ENCODE measurements at regions not wholly inside any gene's neighbourhood (a gene's known extent, or its start where the extent isn't known, plus 50 kb on each side); places are given as distances from the start of the nearest gene placed in this dataset.
A peak's percentile ranks its signal among the peaks of the same experiment; 100 is the strongest.

DNA sequence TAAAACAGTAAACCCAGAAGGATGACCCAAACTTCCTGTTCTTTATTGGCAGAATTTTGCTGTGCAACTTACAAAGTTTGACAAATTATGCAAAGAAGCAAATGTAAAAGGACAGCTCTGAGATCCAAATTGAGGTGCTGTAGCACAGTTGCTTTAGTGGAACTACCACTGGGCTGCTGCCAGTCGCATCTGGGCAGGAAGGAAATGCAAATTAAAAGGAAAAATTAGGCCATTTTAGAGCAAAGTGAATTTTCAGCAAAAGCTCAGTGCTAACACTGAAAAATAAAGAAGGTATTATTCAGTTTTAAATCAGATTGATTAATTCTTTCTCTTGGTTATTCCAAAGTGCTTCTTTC, 104.5 kb downstream of the ZMAT3 start:
- DNase-seq (ENCODE audit: low read depth in 1 of 2, low spot score in 1 of 2), result no peak
- TF ChIP-seq POLR2AphosphoS5 (IDR thresholded peaks at IDR 0.05; ENCODE audit: low read depth) (no peak), GABPA (IDR thresholded peaks at IDR 0.05; ENCODE audit: low read depth) (no peak), SPI1 (IDR thresholded peaks at IDR 0.05; ENCODE audit: borderline replicate concordance, low read depth) (no peak)
- TF ChIP-seq, protein P1, sequence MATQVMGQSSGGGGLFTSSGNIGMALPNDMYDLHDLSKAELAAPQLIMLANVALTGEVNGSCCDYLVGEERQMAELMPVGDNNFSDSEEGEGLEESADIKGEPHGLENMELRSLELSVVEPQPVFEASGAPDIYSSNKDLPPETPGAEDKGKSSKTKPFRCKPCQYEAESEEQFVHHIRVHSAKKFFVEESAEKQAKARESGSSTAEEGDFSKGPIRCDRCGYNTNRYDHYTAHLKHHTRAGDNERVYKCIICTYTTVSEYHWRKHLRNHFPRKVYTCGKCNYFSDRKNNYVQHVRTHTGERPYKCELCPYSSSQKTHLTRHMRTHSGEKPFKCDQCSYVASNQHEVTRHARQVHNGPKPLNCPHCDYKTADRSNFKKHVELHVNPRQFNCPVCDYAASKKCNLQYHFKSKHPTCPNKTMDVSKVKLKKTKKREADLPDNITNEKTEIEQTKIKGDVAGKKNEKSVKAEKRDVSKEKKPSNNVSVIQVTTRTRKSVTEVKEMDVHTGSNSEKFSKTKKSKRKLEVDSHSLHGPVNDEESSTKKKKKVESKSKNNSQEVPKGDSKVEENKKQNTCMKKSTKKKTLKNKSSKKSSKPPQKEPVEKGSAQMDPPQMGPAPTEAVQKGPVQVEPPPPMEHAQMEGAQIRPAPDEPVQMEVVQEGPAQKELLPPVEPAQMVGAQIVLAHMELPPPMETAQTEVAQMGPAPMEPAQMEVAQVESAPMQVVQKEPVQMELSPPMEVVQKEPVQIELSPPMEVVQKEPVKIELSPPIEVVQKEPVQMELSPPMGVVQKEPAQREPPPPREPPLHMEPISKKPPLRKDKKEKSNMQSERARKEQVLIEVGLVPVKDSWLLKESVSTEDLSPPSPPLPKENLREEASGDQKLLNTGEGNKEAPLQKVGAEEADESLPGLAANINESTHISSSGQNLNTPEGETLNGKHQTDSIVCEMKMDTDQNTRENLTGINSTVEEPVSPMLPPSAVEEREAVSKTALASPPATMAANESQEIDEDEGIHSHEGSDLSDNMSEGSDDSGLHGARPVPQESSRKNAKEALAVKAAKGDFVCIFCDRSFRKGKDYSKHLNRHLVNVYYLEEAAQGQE (IDR thresholded peaks at IDR 0.05; ENCODE audit: insufficient replicate concordance, low read depth), result no peak
- TF ChIP-seq, protein P2, sequence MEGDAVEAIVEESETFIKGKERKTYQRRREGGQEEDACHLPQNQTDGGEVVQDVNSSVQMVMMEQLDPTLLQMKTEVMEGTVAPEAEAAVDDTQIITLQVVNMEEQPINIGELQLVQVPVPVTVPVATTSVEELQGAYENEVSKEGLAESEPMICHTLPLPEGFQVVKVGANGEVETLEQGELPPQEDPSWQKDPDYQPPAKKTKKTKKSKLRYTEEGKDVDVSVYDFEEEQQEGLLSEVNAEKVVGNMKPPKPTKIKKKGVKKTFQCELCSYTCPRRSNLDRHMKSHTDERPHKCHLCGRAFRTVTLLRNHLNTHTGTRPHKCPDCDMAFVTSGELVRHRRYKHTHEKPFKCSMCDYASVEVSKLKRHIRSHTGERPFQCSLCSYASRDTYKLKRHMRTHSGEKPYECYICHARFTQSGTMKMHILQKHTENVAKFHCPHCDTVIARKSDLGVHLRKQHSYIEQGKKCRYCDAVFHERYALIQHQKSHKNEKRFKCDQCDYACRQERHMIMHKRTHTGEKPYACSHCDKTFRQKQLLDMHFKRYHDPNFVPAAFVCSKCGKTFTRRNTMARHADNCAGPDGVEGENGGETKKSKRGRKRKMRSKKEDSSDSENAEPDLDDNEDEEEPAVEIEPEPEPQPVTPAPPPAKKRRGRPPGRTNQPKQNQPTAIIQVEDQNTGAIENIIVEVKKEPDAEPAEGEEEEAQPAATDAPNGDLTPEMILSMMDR (IDR thresholded peaks at IDR 0.05; ENCODE audit: insufficient read depth, low read length), result no peak
- Histone ChIP-seq H3K27me3 (ENCODE audit: insufficient read depth, poor library complexity, severe bottlenecking) (no peaks in the 10 kb centered on the region), H3K4me3 (replicated peaks; ENCODE audit: insufficient read depth, low read length) (no peak overlapping the region), H3K27ac (replicated peaks) (no peak overlapping the region)

DNA sequence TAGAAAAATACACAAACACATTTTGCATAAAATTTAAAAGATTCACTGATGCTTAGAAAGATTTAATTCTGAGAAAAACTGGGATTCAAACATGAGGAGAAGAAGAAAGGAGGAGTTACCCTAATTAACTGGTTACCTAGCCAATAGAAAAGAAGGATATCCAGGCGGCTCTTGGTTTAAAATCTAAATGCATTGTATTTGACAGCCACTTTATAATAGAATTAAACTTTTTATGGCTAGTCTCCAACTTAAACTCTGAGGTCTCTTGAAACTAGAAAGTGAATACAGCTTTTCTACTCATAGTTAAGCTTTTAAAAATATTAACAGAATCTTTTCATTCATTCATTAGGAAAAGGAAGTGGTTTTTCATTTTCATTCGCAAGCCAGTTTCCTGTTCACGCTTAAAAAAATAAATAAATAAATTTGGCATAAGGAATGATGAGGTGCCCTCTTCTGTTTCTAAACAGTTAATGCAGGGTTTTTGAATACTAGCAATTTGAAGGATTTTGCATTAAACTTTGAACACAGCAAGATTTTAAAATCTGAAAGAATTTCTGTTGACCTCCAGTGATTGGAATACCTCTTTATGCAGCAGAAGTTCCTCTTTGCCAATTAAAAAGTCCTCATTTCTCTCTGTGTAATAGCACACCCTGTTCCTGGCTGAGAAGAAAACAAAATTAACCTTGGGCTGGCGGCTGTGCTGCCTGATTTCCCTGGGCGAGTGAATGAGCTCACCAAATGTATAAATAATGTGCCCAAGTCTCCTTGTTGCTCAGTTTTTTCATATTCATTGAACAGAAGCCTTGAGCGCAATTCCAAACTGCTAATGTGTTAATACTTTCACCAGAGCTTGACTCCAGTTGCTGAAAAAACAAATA, 105.1 kb downstream of the ZMAT3 start:
- TF ChIP-seq POLR2AphosphoS5 (IDR thresholded peaks at IDR 0.05; ENCODE audit: low read depth), result no peak
- TF ChIP-seq, protein P2 (IDR thresholded peaks at IDR 0.05; ENCODE audit: insufficient read depth, low read length), result peak; percentile 2
- TF ChIP-seq SPI1 (IDR thresholded peaks at IDR 0.05; ENCODE audit: borderline replicate concordance, low read depth), result no peak
- Histone ChIP-seq H3K27me3 (ENCODE audit: insufficient read depth, poor library complexity, severe bottlenecking) (no peaks in the 10 kb centered on the region), H3K27ac (replicated peaks) (no peak overlapping the region), H3K4me3 (replicated peaks; ENCODE audit: insufficient read depth, low read length) (no peak overlapping the region)
- DNase-seq (ENCODE audit: low read depth in 1 of 2, low spot score in 1 of 2), result no peak

DNA sequence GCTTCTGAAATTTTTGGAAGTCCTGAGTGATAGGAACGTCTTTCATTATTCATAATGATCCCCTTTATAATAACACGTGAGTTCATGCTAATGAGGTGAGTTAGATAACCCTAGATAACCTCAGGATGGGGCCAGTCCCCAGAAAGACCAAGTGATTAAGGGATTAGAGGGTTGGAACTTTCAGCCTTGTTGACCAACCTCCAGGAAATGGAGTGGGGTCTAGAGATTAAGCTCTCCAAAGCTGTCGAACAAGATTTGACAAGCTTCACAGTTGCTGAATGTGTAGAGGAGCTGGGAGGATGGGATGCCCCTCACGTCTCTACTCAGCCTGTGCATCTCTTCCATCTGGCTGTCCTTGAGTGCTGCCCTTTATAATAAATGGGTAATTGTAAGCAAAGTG, 107.1 kb downstream of the ZMAT3 start:
- Histone ChIP-seq H3K4me3 (replicated peaks; ENCODE audit: insufficient read depth, low read length) (no peak overlapping the region), H3K27ac (replicated peaks) (no peak overlapping the region), H3K27me3 (ENCODE audit: insufficient read depth, poor library complexity, severe bottlenecking) (no peaks in the 10 kb centered on the region)
- DNase-seq (ENCODE audit: low read depth in 1 of 2, low spot score in 1 of 2), result no peak
- TF ChIP-seq, protein P2 (IDR thresholded peaks at IDR 0.05; ENCODE audit: insufficient read depth, low read length), result no peak
- TF ChIP-seq SPI1 (IDR thresholded peaks at IDR 0.05; ENCODE audit: borderline replicate concordance, low read depth) (no peak), GABPA (IDR thresholded peaks at IDR 0.05; ENCODE audit: low read depth) (no peak), POLR2AphosphoS5 (IDR thresholded peaks at IDR 0.05; ENCODE audit: low read depth) (no peak)
- TF ChIP-seq, protein P1 (IDR thresholded peaks at IDR 0.05; ENCODE audit: insufficient replicate concordance, low read depth), result no peak

All from HL-60 (cell line).